ENCODE measurements at regions not wholly inside any gene's neighbourhood (a gene's known extent, or its start where the extent isn't known, plus 50 kb on each side); places are given as distances from the start of the nearest gene placed in this dataset.
"Not testable (repeated sequence)": the region's sequence is repeated elsewhere in the genome, so short reads cannot be mapped to it uniquely, and the experiment has no call there.

DNA sequence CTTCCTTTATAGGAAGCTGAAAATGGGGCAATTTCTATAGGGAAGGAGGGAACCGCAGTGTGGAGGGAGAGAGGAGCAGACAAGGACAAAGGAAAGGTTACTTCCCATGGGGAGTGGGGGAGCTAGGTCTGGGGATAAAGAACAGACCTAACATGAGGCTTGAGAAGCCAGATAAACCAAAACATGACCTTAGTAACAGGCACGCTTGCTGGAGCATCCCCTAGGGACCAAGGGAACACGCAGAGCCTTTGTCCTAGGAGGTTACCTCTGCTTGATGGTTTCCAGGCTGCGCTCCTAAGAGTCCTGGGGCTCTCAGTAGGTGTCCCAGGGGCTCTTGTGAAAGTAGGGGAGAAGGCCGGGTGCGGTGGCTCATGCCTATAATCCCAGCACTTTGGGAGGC is 271.4 kb upstream of the NCAM1 start:
- H3K4me3 ChIP-seq (ENCODE audit: low read length), result no peak overlapping the region
- no peaks in the 10 kb centered on the region for H3K4me1 ChIP-seq (ENCODE audit: control insufficient read depth, insufficient read depth, low read length)
- H3K36me3 ChIP-seq (ENCODE audit: control insufficient read depth, insufficient read depth, low read length), result no peaks in the 10 kb centered on the region
- no peak overlapping the region for H3K9ac ChIP-seq (ENCODE audit: low read length)
- no peaks in the 10 kb centered on the region for H3K9me3 ChIP-seq (ENCODE audit: control insufficient read depth, low read length)
- H3K27me3 ChIP-seq (ENCODE audit: control insufficient read depth, insufficient read depth, low read length), result no peaks in the 10 kb centered on the region

DNA sequence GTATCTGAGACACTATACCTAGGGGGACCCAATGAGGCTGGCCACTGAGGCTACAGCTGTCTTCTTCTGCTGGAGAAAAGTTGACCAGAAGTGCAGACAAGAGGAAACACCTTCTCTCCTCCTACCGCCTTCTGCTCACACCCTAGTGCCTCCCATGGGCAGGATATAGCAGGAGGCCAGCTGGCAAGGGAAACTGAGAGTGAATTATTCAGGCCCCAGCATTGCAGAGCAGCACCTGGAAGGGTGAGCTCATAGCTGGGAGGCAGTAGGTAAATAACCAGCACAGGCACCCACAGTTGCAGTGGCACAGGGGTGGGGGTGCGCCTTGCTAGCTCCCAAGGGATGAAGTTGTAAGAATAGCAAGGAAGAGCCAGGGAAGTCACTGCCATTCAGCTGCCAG is 267.4 kb upstream of the NCAM1 start:
- no peak overlapping the region for H3K9ac ChIP-seq (ENCODE audit: low read length)
- no peaks in the 10 kb centered on the region for H3K4me1 ChIP-seq (ENCODE audit: control insufficient read depth, insufficient read depth, low read length)
- H3K27me3 ChIP-seq (ENCODE audit: control insufficient read depth, insufficient read depth, low read length), result no peaks in the 10 kb centered on the region
- H3K9me3 ChIP-seq (ENCODE audit: control insufficient read depth, low read length), result no peaks in the 10 kb centered on the region
- H3K36me3 ChIP-seq (ENCODE audit: control insufficient read depth, insufficient read depth, low read length), result no peaks in the 10 kb centered on the region
- H3K4me3 ChIP-seq (ENCODE audit: low read length), result no peak overlapping the region

DNA sequence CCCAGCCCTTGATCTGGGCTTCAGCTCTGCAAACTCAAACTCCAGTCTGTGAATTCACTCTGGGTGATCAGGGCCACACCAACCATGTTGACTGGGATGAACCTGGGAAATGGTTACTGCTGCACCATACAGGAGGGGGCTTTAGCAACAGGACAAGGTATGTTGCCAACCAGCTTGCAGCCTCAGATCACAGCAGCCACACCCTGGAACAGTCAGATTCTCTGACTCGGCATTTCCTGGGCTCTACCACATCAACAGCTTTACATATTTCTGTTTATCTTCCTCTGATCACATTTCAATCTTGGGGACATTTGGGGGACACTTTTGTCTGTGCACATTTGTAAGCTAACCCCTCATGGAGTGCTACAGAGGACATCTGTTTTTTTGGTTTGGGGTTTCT is 267.0 kb upstream of the NCAM1 start:
- H3K27me3 ChIP-seq (ENCODE audit: control insufficient read depth, insufficient read depth, low read length), result no peaks in the 10 kb centered on the region
- H3K36me3 ChIP-seq (ENCODE audit: control insufficient read depth, insufficient read depth, low read length), result no peaks in the 10 kb centered on the region
- H3K9me3 ChIP-seq (ENCODE audit: control insufficient read depth, low read length), result no peaks in the 10 kb centered on the region
- no peaks in the 10 kb centered on the region for H3K4me1 ChIP-seq (ENCODE audit: control insufficient read depth, insufficient read depth, low read length)
- H3K9ac ChIP-seq (ENCODE audit: low read length), result no peak overlapping the region
- H3K4me3 ChIP-seq (ENCODE audit: low read length), result no peak overlapping the region

DNA sequence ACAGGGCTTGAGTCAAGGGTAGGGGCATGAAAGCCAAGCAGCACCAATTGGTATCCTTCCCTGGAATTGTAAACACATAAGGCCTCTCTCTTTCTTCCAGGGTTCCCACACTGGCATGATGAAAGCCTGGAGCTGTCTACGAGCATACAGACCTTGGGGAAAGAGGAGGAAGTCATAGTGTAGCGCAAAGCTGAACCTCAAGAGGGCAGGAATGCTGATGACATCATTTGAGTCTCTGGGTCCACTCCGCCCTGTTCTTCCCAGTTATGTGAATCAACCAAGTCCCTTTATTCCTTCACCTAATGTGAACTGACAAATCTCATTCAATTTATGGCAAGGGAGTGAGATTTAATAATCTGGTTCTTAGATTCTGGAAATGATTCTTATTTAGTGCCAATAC is 266.4 kb upstream of the NCAM1 start:
- Histone ChIP-seq H3K4me3 (ENCODE audit: low read length) (no peak overlapping the region), H3K4me1 (ENCODE audit: control insufficient read depth, insufficient read depth, low read length) (no peaks in the 10 kb centered on the region), H3K9me3 (ENCODE audit: control insufficient read depth, low read length) (no peaks in the 10 kb centered on the region), H3K9ac (ENCODE audit: low read length) (no peak overlapping the region), H3K36me3 (ENCODE audit: control insufficient read depth, insufficient read depth, low read length) (no peaks in the 10 kb centered on the region), H3K27me3 (ENCODE audit: control insufficient read depth, insufficient read depth, low read length) (no peaks in the 10 kb centered on the region)

DNA sequence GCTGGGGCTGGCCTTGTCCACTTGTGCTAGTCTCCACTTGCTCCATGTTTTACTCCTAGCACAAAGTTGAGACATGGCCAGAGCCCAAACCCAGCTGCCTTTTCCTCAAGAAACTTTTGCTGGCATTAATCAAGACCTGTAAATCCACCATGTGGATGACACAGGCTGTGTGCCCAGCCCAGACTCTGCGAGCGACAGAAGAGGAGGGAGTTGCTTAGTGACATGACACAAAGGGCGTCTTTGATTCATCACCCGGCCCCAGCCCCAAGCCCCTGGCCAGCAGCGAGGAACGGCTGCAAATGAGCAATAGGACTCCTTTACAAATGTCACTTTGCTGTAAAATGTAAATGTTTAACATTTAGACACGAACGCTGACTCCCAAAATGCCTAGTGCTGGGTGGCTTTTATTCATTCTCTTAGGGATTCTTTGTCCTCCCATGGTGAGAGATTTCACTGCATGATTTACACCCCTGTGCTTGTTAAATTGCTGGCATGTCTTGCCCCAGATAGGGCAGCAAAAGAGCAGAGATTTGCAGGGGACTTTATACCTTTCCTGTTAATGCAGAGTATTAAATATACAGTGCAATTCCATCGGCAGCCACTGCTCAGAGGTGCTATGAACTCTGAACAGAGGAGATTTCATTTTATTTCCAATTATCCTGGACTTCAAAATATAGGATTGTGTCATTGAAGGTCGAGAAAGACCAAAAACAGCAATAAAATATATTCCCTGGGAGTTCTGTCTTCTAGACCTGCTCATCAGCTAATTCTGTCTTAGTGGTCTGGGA is 263.6 kb upstream of the NCAM1 start:
- Histone ChIP-seq H3K36me3 (ENCODE audit: control insufficient read depth, insufficient read depth, low read length) (no peaks in the 10 kb centered on the region), H3K4me1 (ENCODE audit: control insufficient read depth, insufficient read depth, low read length) (no peaks in the 10 kb centered on the region), H3K9me3 (ENCODE audit: control insufficient read depth, low read length) (no peaks in the 10 kb centered on the region), H3K9ac (ENCODE audit: low read length) (no peak overlapping the region), H3K4me3 (ENCODE audit: low read length) (no peak overlapping the region), H3K27me3 (ENCODE audit: control insufficient read depth, insufficient read depth, low read length) (no peaks in the 10 kb centered on the region)

DNA sequence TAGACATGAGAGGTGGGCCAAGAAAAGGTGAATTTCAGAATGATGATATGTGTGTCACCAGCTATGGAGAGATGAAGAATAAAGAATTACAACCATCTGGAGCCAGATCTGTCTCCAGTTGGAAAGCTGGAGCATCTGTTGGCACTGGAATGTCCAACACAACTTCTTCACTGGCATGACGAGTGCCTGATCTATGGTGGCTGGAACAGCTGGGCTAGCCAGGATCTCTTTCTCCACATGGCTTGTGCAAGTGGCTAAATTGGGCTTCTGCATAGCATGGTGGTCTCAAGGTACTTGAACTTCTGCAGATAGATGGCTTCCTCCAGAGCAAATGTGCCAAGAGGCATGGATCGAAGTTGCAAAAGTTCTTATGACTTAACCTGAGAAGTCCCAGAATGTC is 256.1 kb upstream of the NCAM1 start:
- H3K9ac ChIP-seq (ENCODE audit: low read length), result no peak overlapping the region
- no peaks in the 10 kb centered on the region for H3K4me1 ChIP-seq (ENCODE audit: control insufficient read depth, insufficient read depth, low read length)
- H3K4me3 ChIP-seq (ENCODE audit: low read length), result no peak overlapping the region
- no peaks in the 10 kb centered on the region for H3K9me3 ChIP-seq (ENCODE audit: control insufficient read depth, low read length)
- H3K36me3 ChIP-seq (ENCODE audit: control insufficient read depth, insufficient read depth, low read length), result no peaks in the 10 kb centered on the region
- H3K27me3 ChIP-seq (ENCODE audit: control insufficient read depth, insufficient read depth, low read length), result no peaks in the 10 kb centered on the region

DNA sequence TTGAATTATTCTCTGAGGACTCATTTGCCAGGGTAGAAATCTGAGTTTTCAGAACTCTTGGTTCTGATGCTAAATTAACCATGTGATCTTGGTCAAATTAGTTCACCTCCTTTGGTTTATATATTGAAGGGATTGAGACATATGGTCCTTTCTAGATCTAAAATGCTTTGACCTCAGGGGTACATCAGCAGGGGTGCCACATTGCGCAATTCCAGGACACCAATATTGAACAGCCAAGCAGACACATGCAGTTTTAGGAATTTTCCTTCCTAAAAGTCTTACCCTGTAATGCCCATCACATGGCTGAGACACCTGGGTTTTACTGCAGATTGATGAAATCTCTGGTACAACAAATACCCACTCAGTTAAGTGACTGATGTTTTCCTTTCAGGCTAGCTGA is 254.4 kb upstream of the NCAM1 start:
- Histone ChIP-seq H3K4me3 (ENCODE audit: low read length) (no peak overlapping the region), H3K27me3 (ENCODE audit: control insufficient read depth, insufficient read depth, low read length) (no peaks in the 10 kb centered on the region), H3K9ac (ENCODE audit: low read length) (no peak overlapping the region), H3K36me3 (ENCODE audit: control insufficient read depth, insufficient read depth, low read length) (no peaks in the 10 kb centered on the region), H3K9me3 (ENCODE audit: control insufficient read depth, low read length) (no peaks in the 10 kb centered on the region), H3K4me1 (ENCODE audit: control insufficient read depth, insufficient read depth, low read length) (no peaks in the 10 kb centered on the region)

DNA sequence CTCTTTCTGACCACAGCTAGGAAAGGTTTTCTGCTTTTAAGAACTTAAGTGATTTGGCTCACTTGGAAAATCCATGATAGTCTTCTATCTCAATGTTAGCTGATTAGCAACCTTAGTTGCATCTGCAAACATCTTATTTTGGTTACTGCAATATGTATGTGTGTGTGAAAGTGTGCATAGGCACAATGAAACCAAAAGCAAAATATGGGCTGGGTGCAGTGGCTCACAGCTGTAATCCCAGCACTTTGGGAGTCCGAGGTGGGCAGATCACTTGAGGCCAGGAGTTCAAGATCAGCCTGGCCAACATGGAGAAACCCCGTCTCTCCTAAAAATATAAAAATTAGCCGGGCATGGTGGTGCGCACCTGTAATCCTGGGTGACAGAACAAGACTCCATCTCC is 246.9 kb upstream of the NCAM1 start:
- H3K36me3 ChIP-seq (ENCODE audit: control insufficient read depth, insufficient read depth, low read length); H3K27me3 ChIP-seq (ENCODE audit: control insufficient read depth, insufficient read depth, low read length); H3K9me3 ChIP-seq (ENCODE audit: control insufficient read depth, low read length); H3K4me1 ChIP-seq (ENCODE audit: control insufficient read depth, insufficient read depth, low read length); H3K9ac ChIP-seq (ENCODE audit: low read length); H3K4me3 ChIP-seq (ENCODE audit: low read length): not testable (repeated sequence)

DNA sequence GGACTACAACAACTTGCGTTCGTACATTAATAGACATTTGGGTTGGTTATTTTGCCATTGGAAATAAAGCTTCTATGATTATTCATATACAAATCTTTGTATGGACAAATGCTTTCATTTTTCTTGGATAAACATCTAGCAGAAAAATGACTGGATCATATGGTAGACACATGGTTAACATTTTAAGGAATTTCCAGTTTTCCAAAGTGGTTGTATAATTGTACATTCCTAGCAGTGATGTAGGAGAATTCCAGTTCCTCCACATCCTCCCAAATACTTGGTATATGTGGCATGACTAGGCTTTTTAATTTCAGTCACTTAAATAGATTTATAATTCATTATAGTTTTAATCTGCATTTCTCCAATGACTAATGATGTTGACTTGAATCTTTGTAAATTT is 246.2 kb upstream of the NCAM1 start:
- Histone ChIP-seq H3K9me3 (ENCODE audit: control insufficient read depth, low read length) (no peaks in the 10 kb centered on the region), H3K4me1 (ENCODE audit: control insufficient read depth, insufficient read depth, low read length) (no peaks in the 10 kb centered on the region), H3K36me3 (ENCODE audit: control insufficient read depth, insufficient read depth, low read length) (no peaks in the 10 kb centered on the region), H3K9ac (ENCODE audit: low read length) (no peak overlapping the region), H3K4me3 (ENCODE audit: low read length) (no peak overlapping the region), H3K27me3 (ENCODE audit: control insufficient read depth, insufficient read depth, low read length) (no peaks in the 10 kb centered on the region)

DNA sequence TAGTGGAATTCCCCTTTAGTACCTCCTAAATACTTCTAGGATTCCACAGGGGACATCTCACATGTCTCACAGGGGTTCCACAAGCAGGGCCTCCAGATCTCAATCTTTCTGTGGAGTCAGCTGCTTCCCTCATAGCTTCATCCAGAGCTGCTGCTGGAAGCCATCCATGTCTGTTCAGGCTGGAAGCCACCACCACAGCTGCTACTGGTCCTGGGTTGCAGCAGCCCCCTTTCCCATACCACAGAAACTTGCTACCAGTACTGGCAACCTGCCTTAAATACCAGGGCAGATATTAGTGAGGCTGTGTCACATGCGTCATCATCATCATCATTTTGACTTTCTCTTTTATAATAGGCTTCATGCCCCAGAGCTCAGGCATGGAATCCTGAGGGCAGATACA is 242.7 kb upstream of the NCAM1 start:
- Histone ChIP-seq H3K4me3 (ENCODE audit: low read length) (no peak overlapping the region), H3K4me1 (ENCODE audit: control insufficient read depth, insufficient read depth, low read length) (no peaks in the 10 kb centered on the region), H3K9me3 (ENCODE audit: control insufficient read depth, low read length) (no peaks in the 10 kb centered on the region), H3K36me3 (ENCODE audit: control insufficient read depth, insufficient read depth, low read length) (no peaks in the 10 kb centered on the region), H3K9ac (ENCODE audit: low read length) (no peak overlapping the region), H3K27me3 (ENCODE audit: control insufficient read depth, insufficient read depth, low read length) (no peaks in the 10 kb centered on the region)

DNA sequence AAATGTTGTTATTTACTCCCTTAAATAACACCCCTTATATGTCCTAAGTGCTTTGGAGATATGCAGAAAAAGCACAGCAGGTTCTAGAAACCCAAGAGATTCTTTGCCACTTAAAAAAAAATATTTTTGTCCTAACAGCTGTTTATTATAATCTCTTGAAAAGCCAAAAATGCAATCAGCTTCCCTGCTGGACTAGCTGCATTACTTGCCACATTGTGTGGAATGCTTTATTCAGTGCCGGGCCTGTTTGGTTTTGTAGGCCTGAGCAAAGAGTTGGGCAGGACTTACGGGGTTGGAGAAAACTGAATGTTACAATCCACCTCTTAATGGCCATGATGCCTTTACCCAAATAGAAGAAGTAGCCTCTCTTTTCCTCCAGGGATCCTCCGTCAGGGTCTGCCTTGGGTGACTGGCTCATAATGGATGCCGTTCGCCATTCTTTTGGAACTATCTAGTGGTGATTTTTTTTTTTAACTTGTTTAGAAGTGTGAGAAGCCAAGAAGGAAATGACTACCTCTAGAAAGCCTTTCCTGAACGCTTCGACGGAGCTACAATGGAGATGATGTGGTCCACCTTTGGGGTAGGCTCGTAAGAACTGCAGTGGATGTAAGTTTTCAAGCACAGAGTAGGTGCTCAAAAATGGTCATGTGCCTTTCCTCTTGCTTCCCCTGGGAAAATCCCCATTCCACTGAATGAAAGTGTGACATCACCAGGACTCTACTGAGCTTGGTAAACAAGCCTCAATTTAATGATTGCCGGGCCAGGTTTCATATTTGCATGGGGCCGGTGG is 241.3 kb upstream of the NCAM1 start:
- H3K4me1 ChIP-seq (ENCODE audit: control insufficient read depth, insufficient read depth, low read length), result no peaks in the 10 kb centered on the region
- no peak overlapping the region for H3K4me3 ChIP-seq (ENCODE audit: low read length)
- H3K27me3 ChIP-seq (ENCODE audit: control insufficient read depth, insufficient read depth, low read length), result no peaks in the 10 kb centered on the region
- no peak overlapping the region for H3K9ac ChIP-seq (ENCODE audit: low read length)
- no peaks in the 10 kb centered on the region for H3K36me3 ChIP-seq (ENCODE audit: control insufficient read depth, insufficient read depth, low read length)
- H3K9me3 ChIP-seq (ENCODE audit: control insufficient read depth, low read length), result no peaks in the 10 kb centered on the region

DNA sequence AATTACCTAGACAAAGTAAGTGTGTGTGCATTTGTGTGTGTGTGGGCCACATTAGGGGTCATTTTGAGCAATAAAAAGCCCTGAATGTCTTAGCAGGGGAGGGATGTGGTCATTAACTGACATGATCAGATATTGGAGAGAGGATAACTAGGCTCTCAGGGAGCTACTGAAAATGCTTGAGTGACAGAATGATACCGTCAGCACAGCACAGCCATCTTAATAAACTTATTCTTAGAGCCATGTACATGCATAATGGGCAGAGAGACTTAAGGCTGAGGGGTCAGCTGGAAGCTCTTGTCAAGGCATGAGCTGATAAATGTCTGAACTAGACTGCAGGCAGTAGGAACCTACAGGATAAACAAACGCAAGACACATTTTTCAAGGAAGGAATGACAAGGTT is 239.1 kb upstream of the NCAM1 start:
- peaks cover 3% of the 10 kb centered on the region for H3K27me3 ChIP-seq (ENCODE audit: control insufficient read depth, insufficient read depth, low read length)
- no peak overlapping the region for H3K9ac ChIP-seq (ENCODE audit: low read length)
- H3K36me3 ChIP-seq (ENCODE audit: control insufficient read depth, insufficient read depth, low read length), result no peaks in the 10 kb centered on the region
- H3K9me3 ChIP-seq (ENCODE audit: control insufficient read depth, low read length), result no peaks in the 10 kb centered on the region
- H3K4me3 ChIP-seq (ENCODE audit: low read length), result no peak overlapping the region
- no peaks in the 10 kb centered on the region for H3K4me1 ChIP-seq (ENCODE audit: control insufficient read depth, insufficient read depth, low read length)

Measured in mucosa of stomach (tissue), 1 donor.